Subcutaneous abdominal adipose tissue (tissue), 5 donors: ENCODE measurements at regions not wholly inside any gene's neighbourhood (a gene's known extent, or its start where the extent isn't known, plus 50 kb on each side); places are given as distances from the start of the nearest gene placed in this dataset.
"Not testable (repeated sequence)": the region's sequence is repeated elsewhere in the genome, so short reads cannot be mapped to it uniquely, and the experiment has no call there.

Experiments used
- H3K27ac ChIP-seq: one replicate; pipeline ENCODE4 v1.7.0; 2013; ENCODE audit warnings: low read depth, mild to moderate bottlenecking, inconsistent platforms, low read length, moderate library complexity
- H3K27me3 ChIP-seq, 5 donors: one replicate each; pipeline ENCODE4 v1.7.0; 2013; ENCODE audit warnings: low read length in 5 of 5, inconsistent platforms in 1 of 5; ENCODE audit not compliant: control insufficient read depth in 5 of 5, insufficient read depth in 4 of 5
- H3K36me3 ChIP-seq, 5 donors: one replicate each; pipeline ENCODE4 v1.7.0; 2013; ENCODE audit warnings: low read length in 5 of 5; ENCODE audit not compliant: control insufficient read depth in 5 of 5, insufficient read depth in 5 of 5
- H3K4me1 ChIP-seq, 5 donors: one replicate each; pipeline ENCODE4 v1.7.0; 2013; ENCODE audit warnings: low read length in 5 of 5, mild to moderate bottlenecking in 3 of 5, moderate library complexity in 1 of 5; ENCODE audit not compliant: control insufficient read depth in 5 of 5, insufficient read depth in 5 of 5
- H3K4me3 ChIP-seq, 5 donors: one replicate each; pipeline ENCODE4 v1.7.0; 2013; ENCODE audit warnings: low read length in 5 of 5, low read depth in 1 of 5
- H3K9ac ChIP-seq, 5 donors: one replicate each; pipeline ENCODE4 v1.7.0; 2013; ENCODE audit warnings: low read length in 5 of 5, mild to moderate bottlenecking in 4 of 5, moderate library complexity in 3 of 5
- H3K9me3 ChIP-seq, 5 donors: one replicate each; pipeline ENCODE4 v1.7.0; 2013; ENCODE audit warnings: low read length in 5 of 5; ENCODE audit not compliant: control insufficient read depth in 5 of 5
- donor health status: healthy.
- donor health status: healthy.
- donor health status: healthy.
- donor health status: healthy.
- donor health status: healthy.

DNA sequence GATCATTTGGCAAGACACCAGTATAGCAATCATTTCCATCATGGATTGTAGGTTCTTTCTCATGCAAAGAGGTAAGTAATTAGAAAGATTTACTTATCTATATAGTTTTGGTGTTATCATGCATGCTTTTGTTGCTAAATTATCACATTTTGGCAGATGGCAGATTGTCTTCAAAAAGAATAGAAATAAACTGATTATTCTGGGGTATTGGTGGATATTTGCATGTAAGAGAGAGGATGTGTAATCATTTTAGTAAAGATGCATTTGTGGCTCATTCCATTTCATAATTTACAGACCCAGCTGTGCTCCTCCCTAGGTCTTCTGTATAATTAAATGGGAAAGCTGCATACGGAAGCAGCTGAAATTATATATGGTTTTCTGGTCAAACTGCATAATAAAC lies 875.7 kb upstream of the ANO3 start:
- Histone ChIP-seq H3K4me3 (no peak overlapping the region), H3K36me3 (no peaks in the 10 kb centered on the region), H3K27me3 (no peaks in the 10 kb centered on the region), H3K4me1 (no peaks in the 10 kb centered on the region), H3K9ac (no peak overlapping the region), H3K9me3 (no peaks in the 10 kb centered on the region), H3K27ac (no peak overlapping the region)

DNA sequence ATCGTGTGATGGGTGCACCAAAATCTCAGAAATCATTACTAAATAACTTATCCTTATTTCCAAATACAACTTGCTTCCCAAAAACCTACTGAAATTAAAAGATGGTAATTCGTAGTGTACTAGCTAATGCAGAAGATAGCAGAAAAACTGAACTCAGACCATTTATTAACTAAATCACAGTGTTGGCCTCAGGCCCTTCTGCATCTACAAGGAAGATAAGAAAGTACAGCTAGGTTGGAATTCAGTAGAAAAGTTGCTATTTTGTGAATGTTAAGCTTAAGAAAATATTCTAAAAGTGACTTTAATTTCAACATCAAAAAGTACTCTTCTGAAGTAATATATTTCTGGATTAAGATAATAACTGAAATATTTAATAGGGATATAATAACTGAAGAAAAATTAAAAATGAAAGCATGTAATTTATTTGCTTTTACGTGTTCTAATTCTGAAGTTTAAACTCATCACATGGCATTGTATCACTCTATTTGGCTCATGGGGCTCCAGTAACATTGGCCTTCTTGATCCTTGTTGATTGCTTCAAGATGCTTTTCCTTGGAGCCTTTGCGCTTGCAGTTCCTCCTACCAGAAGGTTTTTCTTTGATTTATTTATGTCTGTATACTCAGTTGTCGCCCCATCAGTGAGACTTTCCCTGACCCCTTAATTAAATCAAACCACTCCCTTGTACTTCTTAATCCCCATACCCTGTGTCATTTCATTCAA lies 847.9 kb upstream of the ANO3 start:
- H3K4me1 ChIP-seq: no peaks in the 10 kb centered on the region
- H3K27me3 ChIP-seq: no peaks in the 10 kb centered on the region
- H3K9me3 ChIP-seq: no peaks in the 10 kb centered on the region
- H3K27ac ChIP-seq: no peak overlapping the region
- no peaks in the 10 kb centered on the region for H3K36me3 ChIP-seq
- H3K4me3 ChIP-seq: no peak overlapping the region
- H3K9ac ChIP-seq: no peak overlapping the region

DNA sequence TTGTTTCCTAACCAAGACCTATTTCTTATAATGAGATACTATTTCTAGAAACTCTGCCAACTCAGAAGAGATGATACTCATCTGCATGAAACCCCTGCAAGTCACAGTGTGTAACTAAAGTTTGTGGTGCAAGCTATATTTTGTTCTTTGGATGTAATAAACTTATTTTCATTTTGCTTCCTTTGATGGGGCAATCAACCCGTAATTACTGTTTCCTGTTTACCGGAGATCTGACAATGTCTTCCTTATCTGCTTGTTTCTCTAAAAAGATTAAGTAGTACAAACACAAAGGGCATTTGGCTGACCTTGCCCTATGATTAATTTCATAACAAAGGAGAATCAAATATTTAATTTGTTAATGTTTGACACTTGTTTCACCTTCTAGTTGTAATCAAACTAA lies 846.6 kb upstream of the ANO3 start:
- Histone ChIP-seq H3K36me3 (no peaks in the 10 kb centered on the region), H3K27ac (no peak overlapping the region), H3K9ac (no peak overlapping the region), H3K4me1 (no peaks in the 10 kb centered on the region), H3K9me3 (no peaks in the 10 kb centered on the region), H3K4me3 (no peak overlapping the region), H3K27me3 (no peaks in the 10 kb centered on the region)

DNA sequence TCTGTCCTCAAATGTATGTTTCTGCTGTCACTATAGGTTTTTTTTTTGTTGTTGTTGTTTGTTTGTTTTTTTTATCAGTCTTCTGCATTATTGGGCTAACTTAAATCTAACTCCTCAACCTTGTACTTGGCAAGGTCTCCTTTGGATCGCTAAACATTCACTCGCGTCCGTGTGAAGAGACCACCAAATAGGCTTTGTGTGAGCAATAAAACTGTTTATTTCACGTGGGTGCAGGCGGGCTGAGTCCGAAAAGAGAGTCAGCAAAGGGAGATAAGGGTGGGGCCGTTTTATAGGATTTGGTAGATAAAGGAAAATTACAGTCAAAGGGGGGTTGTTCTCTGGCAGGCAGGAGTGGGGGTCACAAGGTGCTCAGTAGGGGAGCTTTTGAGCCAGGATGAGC lies 845.6 kb upstream of the ANO3 start:
- H3K9ac ChIP-seq, H3K27me3 ChIP-seq, H3K36me3 ChIP-seq, H3K27ac ChIP-seq, H3K4me3 ChIP-seq, H3K4me1 ChIP-seq, H3K9me3 ChIP-seq: not testable (repeated sequence)

DNA sequence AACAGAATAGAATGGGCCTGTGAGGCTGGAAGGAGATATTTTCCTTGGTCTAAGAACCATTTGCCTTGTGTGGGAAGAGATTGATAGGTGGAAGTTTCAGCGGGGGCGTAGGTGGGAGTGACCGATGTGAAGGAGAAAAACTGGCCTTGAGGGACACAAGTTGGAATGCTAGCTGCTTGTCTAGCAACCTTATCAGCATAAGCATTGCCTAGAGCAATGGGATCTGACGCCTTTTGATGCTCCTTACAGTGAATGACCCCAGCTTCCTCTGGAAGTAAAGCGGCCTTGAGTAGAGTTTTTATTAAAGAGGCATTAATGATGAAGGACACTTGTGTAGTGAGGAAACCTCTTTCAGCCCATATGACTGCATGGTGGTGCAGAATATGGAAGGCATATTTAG lies 843.8 kb upstream of the ANO3 start:
- H3K27me3 ChIP-seq, H3K27ac ChIP-seq, H3K9me3 ChIP-seq, H3K36me3 ChIP-seq, H3K9ac ChIP-seq, H3K4me3 ChIP-seq, H3K4me1 ChIP-seq: not testable (repeated sequence)

DNA sequence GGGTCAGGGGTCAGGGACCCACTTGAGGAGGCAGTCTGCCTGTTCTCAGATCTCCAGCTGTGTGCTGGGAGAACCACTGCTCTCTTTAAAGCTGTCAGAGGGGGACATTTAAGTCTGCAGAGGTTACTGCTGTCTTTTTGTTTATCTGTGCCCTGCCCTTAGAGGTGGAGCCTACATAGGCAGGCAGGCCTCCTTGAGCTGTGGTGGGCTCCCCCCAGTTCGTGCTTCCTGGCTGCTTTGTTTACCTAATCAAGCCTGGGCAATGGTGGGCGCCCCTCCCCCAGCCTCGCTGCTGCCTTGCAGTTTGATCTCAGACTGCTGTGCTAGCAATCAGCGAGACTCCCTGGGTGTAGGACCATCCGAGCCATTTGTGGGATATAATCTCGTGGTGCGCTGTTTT lies 830.5 kb upstream of the ANO3 start:
- H3K27me3 ChIP-seq, H3K9me3 ChIP-seq, H3K36me3 ChIP-seq, H3K4me3 ChIP-seq, H3K9ac ChIP-seq, H3K4me1 ChIP-seq, H3K27ac ChIP-seq: not testable (repeated sequence)

DNA sequence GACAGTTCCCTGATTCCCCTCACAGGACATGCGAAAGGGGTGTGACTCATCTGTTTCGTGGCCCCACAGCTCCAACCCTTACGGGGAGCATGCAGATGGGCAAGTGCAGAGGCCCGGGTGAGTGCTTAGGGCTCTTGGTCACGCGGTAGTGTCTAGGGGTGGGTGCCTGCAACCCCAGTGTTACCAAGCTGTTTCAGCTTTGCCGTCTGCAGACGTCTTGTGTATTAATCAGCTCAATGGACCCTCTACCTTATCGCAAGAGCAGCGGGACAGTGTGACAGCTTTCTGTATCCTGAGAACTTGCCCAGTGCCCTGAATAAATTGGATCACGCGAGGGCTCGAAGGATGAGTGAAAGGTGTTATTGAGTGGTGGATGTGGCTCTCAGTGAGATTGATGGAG lies 816.4 kb upstream of the ANO3 start:
- Histone ChIP-seq H3K4me3 (no peak overlapping the region), H3K9ac (no peak overlapping the region), H3K27me3 (no peaks in the 10 kb centered on the region), H3K9me3 (peaks cover 0 to 4% (median 0%) of the 10 kb centered on the region in 5 donors), H3K27ac (no peak overlapping the region), H3K36me3 (no peaks in the 10 kb centered on the region), H3K4me1 (no peaks in the 10 kb centered on the region)

DNA sequence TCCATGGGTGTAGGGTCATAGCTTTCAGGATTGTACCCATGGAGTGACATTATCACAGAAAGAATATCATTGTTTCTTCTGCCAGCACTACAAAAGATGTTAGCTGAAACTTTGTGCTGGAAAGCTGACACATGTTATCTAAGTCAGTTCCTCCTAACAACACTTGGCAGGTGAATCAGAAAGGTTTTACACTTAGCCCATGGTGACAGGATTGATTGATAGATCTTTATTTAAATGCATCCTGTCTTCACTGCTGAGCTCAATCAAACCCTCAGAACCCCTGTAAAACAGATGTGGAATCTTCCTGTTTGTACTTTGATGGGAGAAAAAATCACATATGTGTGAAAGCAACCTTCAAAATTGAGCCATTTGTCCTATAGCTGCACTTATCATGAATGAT lies 811.5 kb upstream of the ANO3 start:
- Histone ChIP-seq H3K36me3 (no peaks in the 10 kb centered on the region), H3K27ac (no peak overlapping the region), H3K4me3 (no peak overlapping the region), H3K9ac (no peak overlapping the region), H3K9me3 (no peaks in the 10 kb centered on the region), H3K27me3 (no peaks in the 10 kb centered on the region), H3K4me1 (no peaks in the 10 kb centered on the region)

DNA sequence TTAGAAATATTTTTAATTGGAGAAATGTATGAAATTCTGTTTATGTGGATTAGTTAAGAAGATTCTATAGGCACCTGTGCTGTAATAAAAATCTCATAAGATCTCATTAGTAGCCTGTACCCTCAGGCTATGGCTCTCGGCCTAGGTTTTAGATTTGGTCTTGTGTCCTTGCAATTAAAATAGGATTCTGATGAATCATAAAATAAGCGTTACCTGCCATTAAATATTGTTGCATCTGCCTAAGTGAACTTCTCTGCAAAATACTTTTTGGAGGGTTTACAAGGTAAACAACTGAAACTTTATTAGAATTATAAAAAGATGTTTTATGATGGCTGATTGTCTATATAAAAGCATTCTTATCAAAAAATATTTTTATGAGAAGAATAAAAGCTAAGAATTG lies 804.1 kb upstream of the ANO3 start:
- no peak overlapping the region for H3K4me3 ChIP-seq

DNA sequence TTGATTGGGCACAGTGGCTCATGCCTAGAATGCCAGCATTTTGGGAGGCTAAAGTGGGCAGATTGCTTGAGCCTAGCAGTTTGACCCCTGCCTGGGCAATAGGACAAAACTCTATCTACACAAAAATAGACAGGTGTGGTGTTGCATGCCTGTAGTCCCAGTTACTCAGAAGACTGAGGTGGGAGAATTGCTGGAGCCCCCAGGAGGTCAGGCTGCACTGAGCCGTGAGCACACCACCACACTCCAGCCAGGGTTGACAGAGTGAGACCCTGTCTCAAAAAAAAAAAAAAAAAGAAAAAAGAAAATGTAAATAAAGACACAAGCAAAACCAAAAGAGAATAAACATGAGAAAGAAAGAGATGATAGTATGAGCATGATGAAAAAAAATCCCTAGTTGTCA lies 802.4 kb upstream of the ANO3 start:
- Histone ChIP-seq H3K27ac (no peak overlapping the region), H3K36me3 (no peaks in the 10 kb centered on the region), H3K27me3 (no peaks in the 10 kb centered on the region)

More for the DNA sequence above, 804.1 kb upstream of the ANO3 start:
- Histone ChIP-seq H3K4me1 (no peaks in the 10 kb centered on the region), H3K9ac (no peak overlapping the region), H3K27me3 (no peaks in the 10 kb centered on the region), H3K36me3 (no peaks in the 10 kb centered on the region), H3K27ac (no peak overlapping the region), H3K9me3 (no peaks in the 10 kb centered on the region)

More for the DNA sequence above, 802.4 kb upstream of the ANO3 start:
- no peaks in the 10 kb centered on the region for H3K9me3 ChIP-seq
- no peak overlapping the region for H3K9ac ChIP-seq
- no peak overlapping the region for H3K4me3 ChIP-seq
- no peaks in the 10 kb centered on the region for H3K4me1 ChIP-seq
